SU-DHL-6 (cell line): ENCODE measurements at regions not wholly inside any gene's neighbourhood (a gene's known extent, or its start where the extent isn't known, plus 50 kb on each side); places are given as distances from the start of the nearest gene placed in this dataset.

Experiments
- H2AFZ ChIP-seq: fragments of 200-600 bp; sonication (generic); 2 replicates; pipeline ENCODE4 v1.6.1; 2014; ENCODE audit warnings: low read depth, mild to moderate bottlenecking, moderate library complexity, mixed read lengths, antibody characterized with exemption, low read length; ENCODE audit not compliant: severe bottlenecking
- H3F3A ChIP-seq: fragments of 200-600 bp; shearing (Covaris generic); 2 replicates; pipeline ENCODE4 v1.6.0; 2016; ENCODE audit warnings: antibody characterized with exemption, mild to moderate bottlenecking; ENCODE audit not compliant: insufficient read depth
- H3K27ac ChIP-seq: fragments of 200-600 bp; sonication (generic); 2 replicates; pipeline ENCODE4 v1.5.1; 2016; ENCODE audit warnings: low read depth, mild to moderate bottlenecking, low read length, moderate library complexity, mixed read lengths
- H3K27me3 ChIP-seq: fragments of 200-600 bp; sonication (generic), shearing (Covaris generic); 2 replicates; pipeline ENCODE4 v1.6.0; 2014; ENCODE audit warnings: mild to moderate bottlenecking, low read length
- H3K36me3 ChIP-seq: fragments of 200-600 bp; sonication (generic); 2 replicates; pipeline ENCODE4 v1.6.1; 2014; ENCODE audit warnings: mild to moderate bottlenecking, low read length, mixed read lengths
- H3K4me2 ChIP-seq: fragments of 300-600, 200-600 bp; shearing (Covaris generic), sonication (generic); 2 replicates; pipeline ENCODE4 v1.6.0; 2014; ENCODE audit warnings: low read length, low read depth, mild to moderate bottlenecking; ENCODE audit not compliant: poor library complexity, severe bottlenecking
- H3K4me3 ChIP-seq: fragments of 200-600 bp; sonication (generic); 2 replicates; pipeline ENCODE4 v1.5.1; 2014; ENCODE audit warnings: antibody characterized with exemption, low read length, mild to moderate bottlenecking, mixed read lengths; ENCODE audit not compliant: insufficient read depth, poor library complexity, severe bottlenecking
- H3K79me2 ChIP-seq: fragments of 200-600 bp; sonication (generic); 2 replicates; pipeline ENCODE4 v1.6.1; 2014; ENCODE audit warnings: mild to moderate bottlenecking, low read length, moderate library complexity; ENCODE audit not compliant: insufficient read depth
- H3K9ac ChIP-seq: fragments of 200-600 bp; sonication (generic); 2 replicates; pipeline ENCODE4 v1.7.0; 2014; ENCODE audit warnings: mild to moderate bottlenecking, low read length
- H3K9me2 ChIP-seq: fragments of 200-600 bp; sonication (generic); replicated peaks from 2 replicates; pipeline ENCODE4 v1.6.1; 2014; ENCODE audit warnings: low read length; ENCODE audit not compliant: insufficient read depth
- H3K9me3 ChIP-seq: fragments of 200-600 bp; sonication (generic); 2 replicates; pipeline ENCODE4 v1.6.1; 2014; ENCODE audit warnings: low read length, mixed read lengths; ENCODE audit not compliant: insufficient read depth
- H4K20me1 ChIP-seq: fragments of 200-600 bp; sonication (generic); 2 replicates; pipeline ENCODE4 v1.6.1; 2014; ENCODE audit warnings: low read depth, mild to moderate bottlenecking, antibody characterized with exemption, low read length, moderate library complexity, mixed read lengths
- EZH2phosphoT487 ChIP-seq: fragments of 200-600 bp; sonication (generic), shearing (Covaris generic); conservative IDR thresholded peaks from 2 replicates; pipeline ENCODE4 v1.6.1; 2018; ENCODE audit warnings: mild to moderate bottlenecking, antibody characterized with exemption, low read length, moderate library complexity, mixed read lengths
- TF ChIP-seq, protein P1 (sequence below): fragments of 200-600 bp; sonication (generic); IDR thresholded peaks from one replicate; pipeline ENCODE4 v1.5.1; 2017; ENCODE audit warnings: antibody characterized with exemption, mild to moderate bottlenecking, low read length, moderate library complexity; ENCODE audit not compliant: insufficient read depth, poor library complexity, severe bottlenecking

DNA sequence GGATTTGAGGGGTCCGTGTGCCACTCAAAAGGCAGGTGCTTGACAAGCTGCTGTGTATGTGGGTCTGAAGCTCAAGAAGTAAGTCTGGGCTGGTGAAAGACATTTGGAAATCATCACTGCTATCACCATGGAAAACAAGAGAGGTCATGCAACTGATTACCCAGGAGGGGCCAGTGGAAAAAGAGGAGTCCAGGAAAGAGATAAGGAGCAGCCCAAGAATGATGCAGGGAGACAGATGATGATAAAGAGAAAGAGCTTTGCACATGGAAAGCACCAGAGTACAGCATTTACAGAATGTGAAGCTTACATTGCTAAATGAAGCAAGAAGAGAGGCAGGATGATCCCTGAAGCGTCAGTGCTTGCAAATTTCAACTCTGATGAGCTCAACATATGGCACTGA, 203.2 kb downstream of the SETD4 start:
- no peak for TF ChIP-seq EZH2phosphoT487
- TF ChIP-seq, protein P1, sequence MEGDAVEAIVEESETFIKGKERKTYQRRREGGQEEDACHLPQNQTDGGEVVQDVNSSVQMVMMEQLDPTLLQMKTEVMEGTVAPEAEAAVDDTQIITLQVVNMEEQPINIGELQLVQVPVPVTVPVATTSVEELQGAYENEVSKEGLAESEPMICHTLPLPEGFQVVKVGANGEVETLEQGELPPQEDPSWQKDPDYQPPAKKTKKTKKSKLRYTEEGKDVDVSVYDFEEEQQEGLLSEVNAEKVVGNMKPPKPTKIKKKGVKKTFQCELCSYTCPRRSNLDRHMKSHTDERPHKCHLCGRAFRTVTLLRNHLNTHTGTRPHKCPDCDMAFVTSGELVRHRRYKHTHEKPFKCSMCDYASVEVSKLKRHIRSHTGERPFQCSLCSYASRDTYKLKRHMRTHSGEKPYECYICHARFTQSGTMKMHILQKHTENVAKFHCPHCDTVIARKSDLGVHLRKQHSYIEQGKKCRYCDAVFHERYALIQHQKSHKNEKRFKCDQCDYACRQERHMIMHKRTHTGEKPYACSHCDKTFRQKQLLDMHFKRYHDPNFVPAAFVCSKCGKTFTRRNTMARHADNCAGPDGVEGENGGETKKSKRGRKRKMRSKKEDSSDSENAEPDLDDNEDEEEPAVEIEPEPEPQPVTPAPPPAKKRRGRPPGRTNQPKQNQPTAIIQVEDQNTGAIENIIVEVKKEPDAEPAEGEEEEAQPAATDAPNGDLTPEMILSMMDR: no peak
- Histone ChIP-seq H3K4me2 (no peak overlapping the region), H3K27ac (no peak overlapping the region), H3K9me3 (no peaks in the 10 kb centered on the region), H4K20me1 (no peaks in the 10 kb centered on the region), H3K27me3 (no peaks in the 10 kb centered on the region), H3K9ac (no peak overlapping the region), H3K36me3 (no peaks in the 10 kb centered on the region), H3F3A (no peaks in the 10 kb centered on the region), H3K4me3 (no peak overlapping the region), H3K79me2 (no peaks in the 10 kb centered on the region), H3K9me2 (no peaks in the 10 kb centered on the region), H2AFZ (no peak overlapping the region)

DNA sequence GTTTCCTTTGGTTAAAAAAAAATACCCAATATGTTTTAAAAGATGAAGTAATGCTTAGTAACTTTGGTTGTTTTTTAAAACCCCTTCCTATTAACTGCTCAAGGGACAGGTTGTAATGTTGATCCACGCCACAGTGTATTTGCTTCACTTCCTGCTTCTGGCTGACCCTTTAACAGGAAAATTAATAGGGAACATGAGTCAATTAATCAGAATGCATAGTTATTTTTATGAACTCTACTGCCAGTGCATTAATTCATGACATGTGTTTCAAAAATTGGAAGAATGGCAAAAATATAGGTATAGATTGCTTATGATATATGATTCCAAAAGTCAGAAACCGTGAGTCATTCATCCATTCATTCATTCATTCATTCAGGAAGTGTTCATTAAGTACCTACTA, 204.8 kb downstream of the SETD4 start:
- H4K20me1 ChIP-seq: no peaks in the 10 kb centered on the region
- H3K9ac ChIP-seq: no peak overlapping the region
- H3K27ac ChIP-seq: no peak overlapping the region
- H3K79me2 ChIP-seq: no peaks in the 10 kb centered on the region
- H2AFZ ChIP-seq: no peak overlapping the region
- H3K36me3 ChIP-seq: no peaks in the 10 kb centered on the region
- H3K27me3 ChIP-seq: no peaks in the 10 kb centered on the region
- no peak overlapping the region for H3K4me2 ChIP-seq
- H3K9me3 ChIP-seq: no peaks in the 10 kb centered on the region
- H3K4me3 ChIP-seq: no peak overlapping the region
- H3K9me2 ChIP-seq: no peaks in the 10 kb centered on the region
- no peak for TF ChIP-seq EZH2phosphoT487
- TF ChIP-seq, protein P1: no peak
- H3F3A ChIP-seq: no peaks in the 10 kb centered on the region

DNA sequence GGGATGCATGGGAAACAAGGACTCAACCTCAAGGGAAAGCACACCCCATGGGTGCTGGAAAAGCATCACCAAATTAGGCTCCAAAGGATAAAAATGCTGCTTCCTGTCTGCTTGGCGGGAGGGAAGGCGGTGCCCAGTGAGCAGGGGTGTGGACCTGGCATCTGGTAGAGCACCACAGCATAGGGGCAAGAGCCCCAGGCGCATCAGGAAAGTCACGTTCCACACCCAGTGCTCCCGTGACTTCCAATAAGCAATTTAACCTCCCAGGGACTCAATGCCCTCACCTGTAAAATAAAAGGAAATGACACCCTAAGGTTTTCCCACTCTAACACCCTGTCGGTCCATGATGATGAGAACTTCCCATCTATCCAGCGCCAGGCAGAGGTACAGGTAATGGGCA, 206.0 kb downstream of the SETD4 start:
- Histone ChIP-seq H3K4me2 (no peak overlapping the region), H3K79me2 (no peaks in the 10 kb centered on the region), H3K27me3 (no peaks in the 10 kb centered on the region), H3K9me3 (no peaks in the 10 kb centered on the region), H3F3A (no peaks in the 10 kb centered on the region), H3K36me3 (no peaks in the 10 kb centered on the region), H4K20me1 (no peaks in the 10 kb centered on the region), H3K27ac (no peak overlapping the region), H3K9ac (no peak overlapping the region), H3K9me2 (no peaks in the 10 kb centered on the region), H2AFZ (no peak overlapping the region), H3K4me3 (no peak overlapping the region)
- no peak for TF ChIP-seq EZH2phosphoT487
- TF ChIP-seq, protein P1: no peak
